Left lung (tissue), 4 donors: ENCODE measurements at regions not wholly inside any gene's neighbourhood (a gene's known extent, or its start where the extent isn't known, plus 50 kb on each side); places are given as distances from the start of the nearest gene placed in this dataset.

Experiments
- ATAC-seq: fragments of 200-7000 bp; cut with Tn5 transposase; one replicate; pipeline ENCODE4 v1.9.1; 2020; ENCODE audit warnings: moderate library complexity
- DNase-seq, 4 donors: peaks; one replicate each; pipeline ENCODE4 v3.0.0-alpha.2; 2013 to 2020
- H3K27ac ChIP-seq, 2 donors: fragments of 200-600 bp; sonication (generic) in 1 of 2; one replicate each; pipeline versions ENCODE4 v1.5.0 to v1.8.0; 2020 to 2021
- H3K27me3 ChIP-seq, 2 donors: fragments of 200-600 bp; sonication (generic) in 1 of 2; one replicate each; pipeline versions ENCODE4 v1.5.0 to v1.8.0; 2020 to 2021
- H3K36me3 ChIP-seq, 2 donors: fragments of 200-600 bp; sonication (generic) in 1 of 2; one replicate each; pipeline versions ENCODE4 v1.5.0 to v1.8.0; 2020 to 2021
- H3K4me1 ChIP-seq, 2 donors: fragments of 200-600 bp; one replicate each; pipeline ENCODE4 v1.8.0; 2021
- H3K4me3 ChIP-seq, 2 donors: fragments of 200-600 bp; sonication (generic) in 1 of 2; one replicate each; pipeline versions ENCODE4 v1.5.0 to v1.8.0; 2020 to 2021; ENCODE audit warnings: mild to moderate bottlenecking in 1 of 2
- H3K9me3 ChIP-seq, 2 donors: fragments of 200-600 bp; sonication (generic) in 1 of 2; one replicate each; pipeline versions ENCODE4 v1.5.0 to v1.8.0; 2020 to 2021
- intact Hi-C, 2 donors: fragments of 100-400 bp; cut with DNase I; formaldehyde crosslinking; loops; one replicate each; pipeline versions ENCODE4 v1.11.2 to v1.14.2; 2022
- TF ChIP-seq, protein P1 (sequence below), 2 donors: fragments of 200-600 bp; sonication (generic) in 1 of 2; IDR thresholded peaks; one replicate each; pipeline versions ENCODE4 v1.5.0 to v1.8.0; 2021; ENCODE audit warnings: antibody characterized with exemption in 2 of 2
- donor health status: DM: no; HTN: yes; CAD: no.
- donor health status: DM: no; HTN: no; CAD: no.

DNA sequence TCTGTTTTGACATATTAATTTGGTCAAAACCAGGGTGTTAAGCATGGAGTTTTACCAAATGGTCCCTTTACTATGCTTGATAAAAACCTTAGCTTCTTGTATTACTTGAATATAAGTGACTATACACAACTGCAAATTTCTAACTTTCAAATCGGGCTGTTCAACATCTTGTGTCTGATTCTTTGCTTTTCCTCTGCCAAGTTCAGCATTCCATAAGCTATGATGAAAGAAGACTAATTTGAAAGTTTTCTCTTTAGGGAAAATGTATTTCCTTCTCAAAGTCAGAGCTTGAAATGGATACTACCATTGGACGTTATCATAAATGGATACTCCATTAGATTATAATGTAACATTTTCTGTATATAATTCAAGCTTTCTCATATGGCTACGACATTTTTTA, 792.9 kb downstream of the EFNA5 start:
- DNase-seq (no peak), ATAC-seq (no peak)
- Histone ChIP-seq H3K27me3 (no peaks in the 10 kb centered on the region), H3K36me3 (no peaks in the 10 kb centered on the region), H3K4me1 (no peaks in the 10 kb centered on the region), H3K27ac (no peak overlapping the region), H3K9me3 (no peaks in the 10 kb centered on the region), H3K4me3 (no peak overlapping the region)
- TF ChIP-seq, protein P1, sequence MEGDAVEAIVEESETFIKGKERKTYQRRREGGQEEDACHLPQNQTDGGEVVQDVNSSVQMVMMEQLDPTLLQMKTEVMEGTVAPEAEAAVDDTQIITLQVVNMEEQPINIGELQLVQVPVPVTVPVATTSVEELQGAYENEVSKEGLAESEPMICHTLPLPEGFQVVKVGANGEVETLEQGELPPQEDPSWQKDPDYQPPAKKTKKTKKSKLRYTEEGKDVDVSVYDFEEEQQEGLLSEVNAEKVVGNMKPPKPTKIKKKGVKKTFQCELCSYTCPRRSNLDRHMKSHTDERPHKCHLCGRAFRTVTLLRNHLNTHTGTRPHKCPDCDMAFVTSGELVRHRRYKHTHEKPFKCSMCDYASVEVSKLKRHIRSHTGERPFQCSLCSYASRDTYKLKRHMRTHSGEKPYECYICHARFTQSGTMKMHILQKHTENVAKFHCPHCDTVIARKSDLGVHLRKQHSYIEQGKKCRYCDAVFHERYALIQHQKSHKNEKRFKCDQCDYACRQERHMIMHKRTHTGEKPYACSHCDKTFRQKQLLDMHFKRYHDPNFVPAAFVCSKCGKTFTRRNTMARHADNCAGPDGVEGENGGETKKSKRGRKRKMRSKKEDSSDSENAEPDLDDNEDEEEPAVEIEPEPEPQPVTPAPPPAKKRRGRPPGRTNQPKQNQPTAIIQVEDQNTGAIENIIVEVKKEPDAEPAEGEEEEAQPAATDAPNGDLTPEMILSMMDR (IDR thresholded peaks at IDR 0.05): no peak
- intact Hi-C loops: no loop called here

DNA sequence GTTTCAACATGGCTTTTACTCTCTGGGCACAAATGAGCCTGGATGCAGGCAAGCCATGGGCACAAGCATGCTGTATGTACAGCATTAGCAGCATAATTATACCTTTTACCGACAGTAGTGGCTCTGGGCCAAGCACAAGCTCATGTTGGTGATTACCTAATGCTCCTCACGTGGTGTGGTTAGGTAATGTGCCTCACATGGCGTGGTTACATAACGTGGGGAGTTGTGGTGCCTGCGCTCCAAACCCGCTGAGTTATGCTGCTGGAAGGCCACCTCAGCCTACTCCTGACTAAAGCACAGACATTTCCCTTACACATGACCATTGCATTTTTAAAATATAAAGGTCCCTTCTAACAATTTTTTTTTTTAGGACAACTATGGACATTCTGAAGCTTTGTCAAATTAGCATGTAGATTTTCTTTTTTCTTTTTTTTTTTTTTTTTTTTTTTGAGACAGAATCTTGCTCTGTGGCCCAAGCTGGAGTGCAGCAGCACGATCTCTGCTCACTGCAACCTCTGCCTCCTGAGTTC, 794.0 kb downstream of the EFNA5 start:
- no peak for ATAC-seq
- Histone ChIP-seq H3K4me3 (no peak overlapping the region), H3K27me3 (no peaks in the 10 kb centered on the region)

DNA sequence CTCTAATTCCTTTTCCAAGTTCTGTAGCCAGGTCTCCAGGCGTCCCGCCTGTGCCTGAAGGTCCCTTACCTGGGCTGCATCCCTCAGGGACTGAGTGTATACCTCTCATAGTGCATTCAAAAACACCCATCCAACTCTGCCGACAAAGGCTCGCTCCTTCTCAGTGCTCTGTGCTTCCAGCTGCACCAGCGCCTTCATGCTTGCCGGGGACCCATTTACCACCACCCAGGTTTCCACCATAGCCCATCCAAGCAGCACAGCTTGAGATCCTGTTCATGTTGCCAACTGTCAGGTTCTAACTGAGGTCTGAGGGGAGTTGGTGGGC, 794.5 kb downstream of the EFNA5 start:
- H3K36me3 ChIP-seq: no peaks in the 10 kb centered on the region
- no peaks in the 10 kb centered on the region for H3K4me1 ChIP-seq
- DNase-seq: no peak
- intact Hi-C loops: no loop called here
- TF ChIP-seq, protein P1 (IDR thresholded peaks at IDR 0.05): no peak
- H3K27me3 ChIP-seq: no peaks in the 10 kb centered on the region
- no peak for ATAC-seq
- H3K27ac ChIP-seq: no peak overlapping the region
- H3K4me3 ChIP-seq: no peak overlapping the region
- no peaks in the 10 kb centered on the region for H3K9me3 ChIP-seq

More for the DNA sequence above, 794.0 kb downstream of the EFNA5 start:
- no peaks in the 10 kb centered on the region for H3K4me1 ChIP-seq
- H3K27ac ChIP-seq: no peak overlapping the region
- intact Hi-C loops: no loop called here
- H3K9me3 ChIP-seq: no peaks in the 10 kb centered on the region
- TF ChIP-seq, protein P1 (IDR thresholded peaks at IDR 0.05): no peak
- H3K36me3 ChIP-seq: no peaks in the 10 kb centered on the region
- peak in 1 of 4 donors; percentile 6 for DNase-seq

DNA sequence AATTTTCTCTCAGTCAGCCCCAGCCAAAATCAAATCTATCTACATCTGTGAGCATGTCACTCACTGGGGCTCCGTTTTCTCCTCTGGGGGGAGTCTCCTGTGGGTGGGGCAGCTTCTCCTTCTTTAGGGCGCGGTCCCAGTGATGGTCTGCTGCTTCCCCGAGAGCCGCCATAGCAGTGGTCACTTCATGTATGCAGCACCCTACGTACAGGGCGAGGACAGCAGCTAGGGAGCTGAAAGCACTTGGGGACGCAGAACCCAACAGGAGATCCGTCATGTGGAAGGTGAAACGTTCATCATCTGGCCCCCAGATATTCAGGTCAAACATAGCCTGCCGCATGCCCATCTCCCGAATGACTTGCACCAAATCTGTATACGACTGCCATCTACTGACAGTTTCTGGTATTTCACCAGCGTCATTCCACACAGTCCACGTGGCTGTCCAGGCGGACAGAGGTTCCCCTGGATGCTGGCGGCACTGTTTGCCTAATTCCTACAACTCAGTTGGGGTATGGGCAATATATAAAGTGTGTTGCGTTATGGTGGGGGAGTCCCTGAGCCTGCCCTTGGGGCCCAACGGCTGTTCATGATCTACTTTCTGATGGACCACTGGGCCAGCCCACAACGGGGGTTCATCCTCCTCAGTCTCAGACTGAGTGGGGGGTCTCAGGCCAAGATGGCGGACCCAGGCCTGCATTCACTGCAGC, 795.0 kb downstream of the EFNA5 start:
- Histone ChIP-seq H3K36me3 (no peaks in the 10 kb centered on the region), H3K4me3 (no peak overlapping the region), H3K4me1 (no peaks in the 10 kb centered on the region), H3K27me3 (no peaks in the 10 kb centered on the region), H3K27ac (no peak overlapping the region), H3K9me3 (no peaks in the 10 kb centered on the region)
- intact Hi-C loops: no loop called here
- DNase-seq: peak in 1 of 4 donors; percentile 61
- peak; percentile 69 for ATAC-seq
- TF ChIP-seq, protein P1 (IDR thresholded peaks at IDR 0.05): peak; percentile 44

DNA sequence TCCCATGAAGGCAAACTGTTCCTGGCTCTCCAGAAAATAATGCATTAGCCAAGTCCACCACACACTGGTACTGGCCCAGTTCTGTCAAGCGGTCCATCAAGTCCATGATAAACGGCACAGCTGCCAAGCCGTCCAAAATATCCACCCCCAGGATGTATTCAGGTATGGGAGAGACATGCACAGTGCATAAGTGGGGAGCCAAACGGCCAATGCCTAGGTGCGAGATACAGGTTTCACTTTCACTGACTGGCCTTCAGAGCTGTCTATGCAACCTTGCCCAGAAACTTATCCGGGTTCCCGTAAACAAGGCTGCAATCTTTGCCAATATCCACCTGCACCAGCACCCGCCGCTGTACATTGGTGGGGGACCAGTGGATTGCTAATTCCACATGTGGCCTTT, 795.8 kb downstream of the EFNA5 start:
- no peak overlapping the region for H3K4me3 ChIP-seq
- no peaks in the 10 kb centered on the region for H3K9me3 ChIP-seq
- intact Hi-C loops: no loop called here
- H3K27me3 ChIP-seq: no peaks in the 10 kb centered on the region
- H3K4me1 ChIP-seq: no peaks in the 10 kb centered on the region
- no peak overlapping the region for H3K27ac ChIP-seq
- no peaks in the 10 kb centered on the region for H3K36me3 ChIP-seq
- ATAC-seq (no peak), DNase-seq (peak in 1 of 4 donors; percentile 21)
- TF ChIP-seq, protein P1 (IDR thresholded peaks at IDR 0.05): no peak
